HG03045 (cell line): ENCODE measurements at regions not wholly inside any gene's neighbourhood (a gene's known extent, or its start where the extent isn't known, plus 50 kb on each side); places are given as distances from the start of the nearest gene placed in this dataset.
"Not testable (repeated sequence)": the region's sequence is repeated elsewhere in the genome, so short reads cannot be mapped to it uniquely, and the experiment has no call there.

ENCODE experiments used
- ATAC-seq: cut with Tn5 transposase; IDR thresholded peaks from one replicate; pipeline ENCODE4 v1.9.1; 2021; ENCODE audit warnings: mild to moderate bottlenecking, moderate library complexity; ENCODE audit not compliant: unreplicated experiment

DNA sequence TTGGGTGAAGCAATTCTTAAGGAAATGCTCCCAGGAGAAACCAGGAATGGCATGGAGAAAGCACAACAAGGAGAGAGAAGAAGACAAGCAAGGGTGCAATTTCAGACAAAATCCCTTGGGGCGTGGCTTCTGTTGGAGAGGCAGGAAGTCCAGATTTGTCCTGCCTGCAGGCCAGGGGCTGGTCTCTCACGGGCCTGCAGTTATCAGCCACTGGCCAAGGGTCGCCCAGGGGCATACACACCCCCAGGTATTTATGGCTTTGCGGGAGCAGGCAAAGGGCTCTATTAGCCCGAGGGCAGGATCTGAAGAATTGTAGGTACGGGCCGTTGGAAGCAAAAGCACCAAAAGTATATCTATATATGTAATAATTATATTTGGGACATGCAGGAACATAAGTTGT lies 87.7 kb downstream of the IYD start:
- ATAC-seq: no peak

GRCh38 chr6:150456902-150457643 lies 88.3 kb downstream of the IYD start:
- ATAC-seq: no peak

DNA sequence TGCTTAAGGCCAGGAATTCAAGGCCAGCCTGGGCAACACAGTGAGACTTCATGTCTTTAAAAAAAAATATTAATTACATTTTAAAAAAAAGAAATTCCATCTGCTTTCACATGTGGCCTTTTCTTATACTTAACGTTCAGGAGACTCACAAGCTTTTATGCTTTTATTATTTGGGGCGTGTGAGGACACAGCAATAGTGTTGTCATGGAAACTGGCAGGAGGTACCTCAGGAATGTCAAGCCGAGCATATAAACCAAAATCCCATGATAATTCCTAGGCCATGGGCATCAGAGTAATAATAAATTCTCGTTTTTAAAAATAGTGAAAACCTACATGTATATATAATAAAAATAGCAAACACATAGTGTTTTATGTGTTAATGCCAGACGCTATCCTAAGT lies 89.8 kb downstream of the IYD start:
- ATAC-seq: no peak

DNA sequence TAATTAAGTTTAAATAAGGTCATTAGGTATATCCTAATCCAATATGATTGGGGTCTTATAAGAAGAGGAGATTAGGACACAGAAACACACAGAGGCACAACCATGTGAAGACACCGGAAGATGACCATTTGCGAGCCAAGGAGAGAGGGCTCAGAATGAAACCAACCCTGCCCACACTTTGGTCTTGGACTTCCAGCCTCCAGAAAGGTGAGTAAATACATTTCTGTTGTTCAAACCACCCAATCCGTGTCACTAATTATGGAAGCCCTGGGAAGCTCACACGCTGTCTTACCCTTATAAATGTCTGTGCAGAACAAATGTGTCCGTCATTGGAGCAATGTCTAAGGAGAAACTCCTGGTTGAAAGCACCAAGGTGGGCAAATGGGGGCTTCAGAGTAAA lies 95.0 kb downstream of the IYD start:
- no peak for ATAC-seq

DNA sequence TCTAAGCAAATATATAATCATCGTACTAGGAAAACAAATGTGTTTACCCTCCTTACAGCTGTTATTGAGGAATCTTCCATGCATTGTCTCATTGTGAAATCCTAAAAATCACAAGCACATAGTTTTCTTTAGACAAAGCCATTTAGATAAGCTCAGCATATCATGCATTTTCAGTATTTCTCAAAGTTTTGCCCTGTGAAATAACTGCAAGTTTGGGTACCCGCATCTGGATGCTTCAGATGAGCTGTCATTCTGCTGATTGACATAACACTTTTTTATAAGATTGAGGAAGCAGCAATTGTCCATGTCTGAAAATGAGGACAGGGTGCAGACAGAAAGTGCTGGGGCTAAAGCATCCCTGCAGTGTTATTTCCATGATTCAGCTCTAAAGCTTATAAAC lies 96.2 kb downstream of the IYD start:
- no peak for ATAC-seq

DNA sequence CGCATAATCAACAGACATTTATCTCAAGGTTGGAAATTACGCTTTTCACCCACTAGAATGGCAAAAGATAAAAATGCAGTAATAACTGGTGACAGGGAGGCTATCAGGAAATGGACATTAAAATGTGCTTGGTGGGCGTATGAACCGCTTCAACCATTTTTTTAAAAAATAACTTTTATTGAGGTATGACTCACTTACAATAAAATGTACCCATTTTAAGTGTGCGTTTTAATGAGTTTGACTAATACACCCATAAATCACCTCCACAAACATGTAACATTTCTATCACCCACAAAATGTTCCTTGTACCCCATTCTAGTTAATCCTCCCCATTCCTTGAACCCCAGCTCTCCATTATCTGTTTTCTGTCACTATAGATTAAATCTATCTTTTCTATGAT lies 96.8 kb downstream of the IYD start:
- ATAC-seq: no peak

- no peak for ATAC-seq
These were observed 97.4 kb downstream of the IYD start for GRCh38 chr6:150466196-150466595.

DNA sequence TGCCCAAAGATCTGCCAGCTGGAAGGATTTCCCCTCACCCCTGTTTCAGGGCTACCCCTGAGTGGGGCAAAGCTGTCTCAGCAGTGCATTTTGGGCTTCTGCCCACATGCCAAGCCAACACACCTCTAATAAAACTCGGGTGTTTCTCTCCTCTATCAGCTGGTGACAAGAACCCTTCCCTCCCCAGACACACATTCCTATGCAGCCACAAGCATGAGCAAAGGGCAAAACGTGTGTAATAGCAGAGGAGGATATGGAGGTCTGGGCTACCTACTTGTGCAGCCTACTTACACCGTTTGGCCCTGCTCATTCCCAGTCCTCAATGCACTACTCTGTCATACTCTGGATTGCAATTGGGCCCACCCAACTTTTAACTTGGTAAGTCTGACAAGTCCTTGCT lies 101.3 kb downstream of the IYD start:
- no peak for ATAC-seq

GRCh38 chr6:150470960-150471665 lies 102.3 kb downstream of the IYD start:
- ATAC-seq: no peak

DNA sequence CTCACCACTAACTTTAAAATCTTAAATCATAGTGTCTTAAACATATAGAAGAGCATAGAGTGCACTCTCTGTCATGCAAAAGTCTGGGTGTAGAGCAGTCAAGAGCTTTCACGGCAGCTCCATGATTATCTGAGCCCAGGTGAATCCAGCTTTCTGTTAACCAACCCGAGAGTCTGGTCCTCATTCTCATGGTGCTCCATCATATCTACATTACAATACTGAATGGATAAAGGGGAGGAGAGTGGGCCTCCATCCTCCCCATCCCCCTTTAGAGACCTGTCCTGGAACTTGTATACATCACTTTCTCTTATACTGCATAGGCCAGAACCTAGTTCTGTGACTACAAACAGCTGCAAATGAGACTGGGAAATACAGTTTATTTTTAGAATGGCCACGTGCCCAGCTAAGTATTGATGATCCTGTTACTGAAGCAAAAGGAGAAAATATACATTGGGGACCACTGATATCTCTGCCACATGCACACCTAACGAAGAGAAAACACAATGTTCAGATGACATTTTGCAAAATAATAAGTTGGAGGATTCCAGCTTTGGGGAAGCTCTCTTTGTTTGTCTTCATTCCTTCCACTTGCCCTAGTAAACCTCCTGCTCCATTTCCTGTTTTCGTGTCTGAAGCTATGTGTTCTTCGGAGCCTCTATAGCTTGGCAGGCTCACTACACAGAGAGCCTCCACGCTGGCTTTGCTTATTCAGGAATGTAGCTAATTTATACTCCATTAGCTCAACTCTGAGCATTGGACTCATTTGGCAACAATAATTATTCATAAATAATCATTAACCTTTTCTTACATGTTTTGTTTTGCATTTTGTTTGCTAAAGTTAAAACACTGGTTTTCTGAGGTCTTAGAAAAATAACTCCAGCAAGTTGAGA lies 110.1 kb downstream of the IYD start:
- ATAC-seq: no peak

DNA sequence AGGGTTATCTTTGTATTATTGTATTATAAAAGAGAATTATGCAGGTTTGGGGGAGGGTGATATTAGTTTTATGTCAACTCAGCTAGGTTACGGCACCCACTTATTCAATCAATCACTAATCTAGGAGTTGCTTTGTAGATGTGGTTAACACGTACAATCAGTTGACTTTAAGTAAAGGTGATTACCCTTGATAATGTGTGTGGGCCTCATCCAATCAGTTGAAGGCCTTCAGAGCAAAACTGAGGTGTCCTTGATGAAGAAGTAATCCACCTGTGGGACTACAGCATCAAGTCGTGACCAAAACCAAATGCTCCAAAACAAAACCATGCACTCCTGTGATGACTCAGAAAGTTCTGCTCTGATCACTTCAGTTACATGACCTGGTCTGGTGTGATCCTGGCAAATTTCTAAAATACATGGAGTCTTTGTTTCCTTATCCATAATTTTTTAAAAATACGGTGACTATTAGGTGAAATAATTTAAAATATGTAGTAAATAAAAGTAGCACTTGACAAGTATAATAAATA lies 114.1 kb downstream of the IYD start:
- ATAC-seq: no peak

GRCh38 chr6:150485161-150485958 lies 114.3 kb upstream of the PLEKHG1 start:
- ATAC-seq: no peak

DNA sequence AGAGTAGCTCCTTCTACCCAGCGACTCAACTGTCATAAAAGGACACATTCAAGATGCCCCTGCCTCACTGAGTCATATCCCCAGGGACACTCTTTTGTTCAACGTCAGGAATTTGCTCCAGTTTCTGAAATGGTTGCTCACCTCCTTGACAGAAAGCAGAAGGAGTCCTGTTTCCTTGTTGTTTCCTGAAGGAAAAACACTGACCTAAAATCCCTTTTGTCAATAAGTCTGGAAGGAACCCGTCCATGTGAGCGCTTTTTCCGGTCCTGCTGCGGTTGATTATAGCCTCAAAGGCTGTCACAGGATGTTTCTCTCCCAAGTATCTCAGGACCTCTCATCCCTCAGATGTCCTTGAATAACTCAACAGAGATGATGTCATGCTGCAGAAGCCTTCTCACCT lies 113.6 kb upstream of the PLEKHG1 start:
- ATAC-seq: no peak

DNA sequence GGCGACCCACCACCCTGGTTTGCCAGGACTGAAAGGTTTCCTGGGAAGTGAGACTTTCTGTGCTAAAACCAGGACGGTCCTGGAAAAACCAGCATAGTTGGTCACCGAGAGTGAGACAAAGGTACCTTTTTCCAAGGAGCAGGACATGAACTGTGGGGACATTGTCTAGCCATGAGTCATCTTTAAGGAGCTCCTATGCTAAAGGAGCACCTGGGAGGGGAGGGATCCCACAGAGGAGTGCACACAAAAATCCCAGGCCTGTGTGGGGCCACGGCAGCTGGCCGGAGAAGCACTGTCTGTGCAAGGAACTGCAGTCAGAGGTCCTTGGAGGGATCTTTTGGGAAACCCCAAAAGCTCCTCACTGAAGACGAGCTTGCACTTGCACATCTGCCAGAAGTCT lies 109.1 kb upstream of the PLEKHG1 start:
- ATAC-seq: no peak

DNA sequence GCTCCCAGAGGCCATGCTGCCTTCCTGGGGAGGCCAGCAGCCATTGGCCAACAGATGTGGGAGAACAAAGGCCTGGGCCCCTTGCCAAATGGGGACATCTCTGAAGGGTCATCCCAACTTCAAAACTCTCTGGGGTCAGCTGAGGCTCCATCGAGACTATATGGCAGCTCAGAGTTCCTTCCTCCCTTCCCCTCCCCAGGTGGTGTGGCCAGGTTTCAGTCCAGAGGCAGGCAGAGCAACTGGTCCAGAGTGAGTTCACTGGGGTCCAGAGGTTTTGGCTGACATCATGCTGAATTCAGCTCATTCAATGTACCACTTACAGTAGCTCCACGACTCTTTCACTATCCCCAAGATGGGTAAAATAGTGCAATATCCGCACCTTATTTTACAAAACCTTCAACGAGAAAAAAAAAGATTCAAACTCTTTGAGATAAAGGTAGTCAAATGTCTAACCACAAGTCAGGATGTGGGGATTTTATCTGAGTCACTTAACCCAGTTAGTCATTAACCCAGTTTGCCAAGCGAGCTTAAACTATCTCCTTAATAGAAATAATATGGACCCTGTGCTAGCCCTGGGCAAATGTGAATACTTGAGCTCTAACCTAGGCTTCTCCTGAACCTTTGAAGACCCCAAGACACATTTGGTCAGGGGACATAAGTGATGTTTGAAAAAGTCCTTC lies 108.4 kb upstream of the PLEKHG1 start:
- peak; percentile 86 for ATAC-seq

DNA sequence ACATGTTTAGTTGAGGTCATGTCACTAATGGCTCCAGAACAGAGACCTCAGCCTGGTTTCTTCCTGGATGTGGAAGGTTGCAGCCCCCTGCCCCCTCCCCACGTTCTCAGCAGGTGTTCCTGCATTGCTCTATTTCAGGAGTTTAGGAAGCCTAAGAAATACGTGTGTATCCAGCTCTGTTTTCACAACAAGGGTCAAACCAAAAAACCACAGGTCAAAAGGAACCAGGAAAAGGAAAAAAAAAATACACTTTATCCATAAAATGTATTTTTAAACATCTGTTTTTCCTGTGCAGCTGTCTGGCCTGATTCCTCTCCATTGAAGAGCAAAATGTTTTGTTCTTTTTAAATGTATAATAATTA lies 107.9 kb upstream of the PLEKHG1 start:
- no peak for ATAC-seq

DNA sequence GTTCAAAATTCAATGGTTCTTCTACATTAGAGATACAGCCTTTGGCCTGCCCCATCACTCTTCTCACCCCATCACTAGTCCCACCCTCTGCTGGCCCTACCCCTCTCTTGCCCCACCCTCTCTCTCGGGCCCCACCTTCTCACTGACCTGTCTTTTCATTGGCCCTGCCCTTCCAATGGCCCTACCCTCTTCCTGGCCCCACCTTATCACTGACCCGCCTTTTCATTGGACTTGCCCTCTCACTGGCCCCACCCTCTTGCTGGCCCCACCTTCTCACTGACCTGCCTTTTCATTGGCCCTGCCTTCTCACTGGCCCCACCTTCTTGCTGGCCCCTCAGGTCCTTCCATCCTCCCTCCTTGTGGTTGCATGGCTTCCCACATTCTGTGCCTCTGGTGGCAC lies 107.2 kb upstream of the PLEKHG1 start:
- no peak for ATAC-seq

DNA sequence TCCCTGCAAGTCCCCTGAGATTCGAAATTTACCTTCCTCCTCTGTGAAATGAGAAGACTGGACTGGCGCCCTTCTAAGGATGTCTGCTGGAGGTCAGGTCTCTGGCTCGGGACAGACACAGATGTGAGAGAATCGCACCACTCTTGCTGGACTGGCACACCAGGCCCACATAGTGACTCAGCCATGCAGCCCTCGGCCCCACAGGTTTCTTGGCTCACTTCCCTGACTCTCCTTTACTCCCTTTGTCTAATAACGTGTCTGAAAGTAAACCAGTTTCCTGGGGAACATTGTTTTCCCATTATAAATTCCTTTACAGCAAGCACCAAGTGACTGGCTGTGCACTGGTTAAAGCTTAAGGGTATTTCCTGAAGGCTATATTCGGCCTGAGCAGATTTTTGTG lies 106.7 kb upstream of the PLEKHG1 start:
- no peak for ATAC-seq

GRCh38 chr6:150493552-150493951 lies 106.1 kb upstream of the PLEKHG1 start:
- ATAC-seq: not testable (repeated sequence)

DNA sequence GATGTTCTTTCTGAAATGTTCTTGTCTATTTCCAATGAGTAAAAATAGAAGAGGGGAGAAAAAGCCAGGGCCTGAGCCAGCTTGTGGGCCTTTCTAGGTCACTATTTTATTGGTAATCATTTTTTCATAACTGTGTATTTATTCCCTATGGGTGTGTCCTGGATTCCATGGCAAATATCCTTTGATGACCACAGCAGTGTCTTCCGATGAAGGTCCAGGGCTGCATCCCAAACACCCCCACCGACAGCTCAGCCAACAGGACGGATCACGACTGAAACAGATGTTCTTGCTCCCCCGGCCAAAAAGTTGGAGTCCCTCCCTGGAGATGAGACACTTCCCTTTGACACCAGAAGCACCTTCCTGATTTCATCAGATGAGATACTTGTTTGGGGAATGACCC lies 105.4 kb upstream of the PLEKHG1 start:
- no peak for ATAC-seq
